GM23248 (cell line): ENCODE measurements at regions not wholly inside any gene's neighbourhood (a gene's known extent, or its start where the extent isn't known, plus 50 kb on each side); places are given as distances from the start of the nearest gene placed in this dataset.

Experiments
- EZH2 ChIP-seq: fragments of 200-600 bp; sonication (generic); IDR thresholded peaks from 2 replicates; pipeline ENCODE4 v1.6.1; 2018; ENCODE audit warnings: antibody characterized with exemption, mild to moderate bottlenecking; ENCODE audit not compliant: insufficient read depth, poor library complexity, severe bottlenecking
- EZH2phosphoT487 ChIP-seq: fragments of 200-600 bp; sonication (generic); IDR thresholded peaks from 2 replicates; pipeline ENCODE4 v1.6.1; 2018; ENCODE audit warnings: antibody characterized with exemption, moderate library complexity, mild to moderate bottlenecking, low read depth; ENCODE audit not compliant: insufficient read depth

- TF ChIP-seq EZH2 (no peak), EZH2phosphoT487 (no peak)
These were observed 154.7 kb downstream of the MBD2 start for GRCh38 chr18:54069729-54070128.
